ENCODE measurements at regions not wholly inside any gene's neighbourhood (a gene's known extent, or its start where the extent isn't known, plus 50 kb on each side); places are given as distances from the start of the nearest gene placed in this dataset.
A peak's percentile ranks its signal among the peaks of the same experiment; 100 is the strongest.

- H2AFZ ChIP-seq (ENCODE audit: low read depth): no peak overlapping the region
- DNase-seq: no peak
- H3K9me3 ChIP-seq: no peaks in the 10 kb centered on the region
- no peaks in the 10 kb centered on the region for H3K36me3 ChIP-seq (replicated peaks in 1 of 2; ENCODE audit: control insufficient read depth in 1 of 2, insufficient read depth in 2 of 2, low read length in 1 of 2)
- no peak overlapping the region for H3K9ac ChIP-seq
- H3K27ac ChIP-seq (ENCODE audit: low read depth in 2 of 2, low read length in 1 of 2): peak overlapping the region in 1 of 2 experiments; percentile 100; a peak in 2 of 4 replicates
- H3K27me3 ChIP-seq (ENCODE audit: insufficient read depth): no peaks in the 10 kb centered on the region
- H3K79me2 ChIP-seq (ENCODE audit: insufficient read depth): no peaks in the 10 kb centered on the region
- H3K4me1 ChIP-seq (ENCODE audit: control insufficient read depth in 1 of 2, insufficient read depth in 2 of 2, low read depth in 1 of 2, low read length in 1 of 2): peaks cover 2 to 28% of the 10 kb centered on the region in 2 experiments; a peak in 3 of 4 replicates
- 92% methylated on average over 11 of the region's 11 CpGs for WGBS (ENCODE audit: low lambda C conversion rate)
- no peaks in the 10 kb centered on the region for H4K20me1 ChIP-seq (ENCODE audit: insufficient read depth)
- H3K4me3 ChIP-seq (ENCODE audit: low read depth in 2 of 2, low read length in 1 of 2): no peak overlapping the region
- POLR2A ChIA-PET: no interaction called here
- H3F3A ChIP-seq (replicated peaks; ENCODE audit: insufficient read depth): peaks cover 35% of the 10 kb centered on the region
- no peaks in the 10 kb centered on the region for H3K9me2 ChIP-seq
- CTCF ChIA-PET: no interaction called here
- H3K4me2 ChIP-seq: no peak overlapping the region
- no peak for TF ChIP-seq TAF1 (IDR thresholded peaks at IDR 0.05; ENCODE audit: borderline replicate concordance, low read depth, low read length)
Measured at GRCh38 chr10:3470191-3470590, 297.6 kb upstream of the PITRM1 start.

- Histone ChIP-seq H3K79me2 (ENCODE audit: insufficient read depth) (no peaks in the 10 kb centered on the region), H3K36me3 (replicated peaks in 1 of 2; ENCODE audit: control insufficient read depth in 1 of 2, insufficient read depth in 2 of 2, low read length in 1 of 2) (no peaks in the 10 kb centered on the region), H3K4me3 (ENCODE audit: low read depth in 2 of 2, low read length in 1 of 2) (0 out of 4 replicates have a peak overlapping the region, but pooled peaks of 1 of the 2 experiments have one; percentile 6), H3K4me2 (peak overlapping the region; percentile 73), H3K9me3 (no peaks in the 10 kb centered on the region), H3K27ac (ENCODE audit: low read depth in 2 of 2, low read length in 1 of 2) (peak overlapping the region; percentile 84 to 100), H3K4me1 (ENCODE audit: control insufficient read depth in 1 of 2, insufficient read depth in 2 of 2, low read depth in 1 of 2, low read length in 1 of 2) (peaks cover 2 to 28% of the 10 kb centered on the region in 2 experiments; a peak in 3 of 4 replicates), H3K9me2 (no peaks in the 10 kb centered on the region), H3K27me3 (ENCODE audit: insufficient read depth) (no peaks in the 10 kb centered on the region), H3F3A (replicated peaks; ENCODE audit: insufficient read depth) (peaks cover 35% of the 10 kb centered on the region), H3K9ac (peak overlapping the region; percentile 94), H4K20me1 (ENCODE audit: insufficient read depth) (no peaks in the 10 kb centered on the region), H2AFZ (ENCODE audit: low read depth) (peak overlapping the region; percentile 23; the same call in 1 of the 2 replicates)
- no peak for DNase-seq
- POLR2A ChIA-PET: no interaction called here
- TF ChIP-seq GATA2 (CRISPR knock-in tag; IDR thresholded peaks at IDR 0.05) (no peak), USF2 (IDR thresholded peaks at IDR 0.05; ENCODE audit: borderline replicate concordance, low read depth, low read length) (no peak), EP300 (IDR thresholded peaks at IDR 0.05; ENCODE audit: borderline replicate concordance in 1 of 2, low read depth in 1 of 2, low read length in 1 of 2) (no peak), CTCF (IDR thresholded peaks at IDR 0.05) (no peak), MXI1 (IDR thresholded peaks at IDR 0.05; ENCODE audit: low read depth, low read length) (no peak), IRF3 (IDR thresholded peaks at IDR 0.05; ENCODE audit: low read depth, low read length) (no peak), FOXM1 (IDR thresholded peaks at IDR 0.05; ENCODE audit: low read depth) (no peak), RFX5 (IDR thresholded peaks at IDR 0.05; ENCODE audit: low read length) (no peak), ZBTB33 (IDR thresholded peaks at IDR 0.05; ENCODE audit: borderline replicate concordance, low read depth) (no peak), POLR2AphosphoS5 (IDR thresholded peaks at IDR 0.05; ENCODE audit: low read depth, low read length) (no peak), MAX (IDR thresholded peaks at IDR 0.05; ENCODE audit: low read depth) (no peak), RAD21 (IDR thresholded peaks at IDR 0.05; ENCODE audit: low read length) (no peak), SIN3A (IDR thresholded peaks at IDR 0.05; ENCODE audit: borderline replicate concordance, low read depth, low read length) (no peak), EZH2phosphoT487 (IDR thresholded peaks at IDR 0.05; ENCODE audit: borderline replicate concordance, low read depth) (no peak), REST (IDR thresholded peaks at IDR 0.05; ENCODE audit: low read depth, low read length) (no peak), RCOR1 (IDR thresholded peaks at IDR 0.05; ENCODE audit: low read length) (no peak)
- 56% methylated on average over 2 of the region's 2 CpGs for WGBS (ENCODE audit: low lambda C conversion rate)
- CTCF ChIA-PET: no interaction called here
Measured at GRCh38 chr10:3469639-3470020, 297.0 kb upstream of the PITRM1 start.

Data from SK-N-SH (cell line).